SU-DHL-6 (cell line): ENCODE measurements at regions not wholly inside any gene's neighbourhood (a gene's known extent, or its start where the extent isn't known, plus 50 kb on each side); places are given as distances from the start of the nearest gene placed in this dataset.

Source experiments
- EZH2phosphoT487 ChIP-seq: fragments of 200-600 bp; sonication (generic), shearing (Covaris generic); conservative IDR thresholded peaks from 2 replicates; pipeline ENCODE4 v1.6.1; 2018; ENCODE audit warnings: mild to moderate bottlenecking, antibody characterized with exemption, low read length, moderate library complexity, mixed read lengths
- TF ChIP-seq, protein P1 (sequence below): fragments of 200-600 bp; sonication (generic); IDR thresholded peaks from one replicate; pipeline ENCODE4 v1.5.1; 2017; ENCODE audit warnings: antibody characterized with exemption, mild to moderate bottlenecking, low read length, moderate library complexity; ENCODE audit not compliant: insufficient read depth, poor library complexity, severe bottlenecking

GRCh38 chr3:117932441-117932840 is 1102.2 kb downstream of the IGSF11 start:
- TF ChIP-seq, protein P1, sequence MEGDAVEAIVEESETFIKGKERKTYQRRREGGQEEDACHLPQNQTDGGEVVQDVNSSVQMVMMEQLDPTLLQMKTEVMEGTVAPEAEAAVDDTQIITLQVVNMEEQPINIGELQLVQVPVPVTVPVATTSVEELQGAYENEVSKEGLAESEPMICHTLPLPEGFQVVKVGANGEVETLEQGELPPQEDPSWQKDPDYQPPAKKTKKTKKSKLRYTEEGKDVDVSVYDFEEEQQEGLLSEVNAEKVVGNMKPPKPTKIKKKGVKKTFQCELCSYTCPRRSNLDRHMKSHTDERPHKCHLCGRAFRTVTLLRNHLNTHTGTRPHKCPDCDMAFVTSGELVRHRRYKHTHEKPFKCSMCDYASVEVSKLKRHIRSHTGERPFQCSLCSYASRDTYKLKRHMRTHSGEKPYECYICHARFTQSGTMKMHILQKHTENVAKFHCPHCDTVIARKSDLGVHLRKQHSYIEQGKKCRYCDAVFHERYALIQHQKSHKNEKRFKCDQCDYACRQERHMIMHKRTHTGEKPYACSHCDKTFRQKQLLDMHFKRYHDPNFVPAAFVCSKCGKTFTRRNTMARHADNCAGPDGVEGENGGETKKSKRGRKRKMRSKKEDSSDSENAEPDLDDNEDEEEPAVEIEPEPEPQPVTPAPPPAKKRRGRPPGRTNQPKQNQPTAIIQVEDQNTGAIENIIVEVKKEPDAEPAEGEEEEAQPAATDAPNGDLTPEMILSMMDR = no peak
- no peak for TF ChIP-seq EZH2phosphoT487
